HG02759 (cell line): ENCODE measurements at regions not wholly inside any gene's neighbourhood (a gene's known extent, or its start where the extent isn't known, plus 50 kb on each side); places are given as distances from the start of the nearest gene placed in this dataset.
A peak's percentile ranks its signal among the peaks of the same experiment; 100 is the strongest.
"Not testable (repeated sequence)": the region's sequence is repeated elsewhere in the genome, so short reads cannot be mapped to it uniquely, and the experiment has no call there.

ENCODE experiments used
- ATAC-seq: cut with Tn5 transposase; IDR thresholded peaks from one replicate; pipeline ENCODE4 v1.9.1; 2021; ENCODE audit warnings: mild to moderate bottlenecking, moderate library complexity; ENCODE audit not compliant: unreplicated experiment

GRCh38 chr2:12554224-12555011 is 162.3 kb upstream of the TRIB2 start:
- peak; percentile 31 for ATAC-seq

- ATAC-seq = peak; percentile 60
Observed at GRCh38 chr2:12555012-12555645, 161.6 kb upstream of the TRIB2 start.

DNA sequence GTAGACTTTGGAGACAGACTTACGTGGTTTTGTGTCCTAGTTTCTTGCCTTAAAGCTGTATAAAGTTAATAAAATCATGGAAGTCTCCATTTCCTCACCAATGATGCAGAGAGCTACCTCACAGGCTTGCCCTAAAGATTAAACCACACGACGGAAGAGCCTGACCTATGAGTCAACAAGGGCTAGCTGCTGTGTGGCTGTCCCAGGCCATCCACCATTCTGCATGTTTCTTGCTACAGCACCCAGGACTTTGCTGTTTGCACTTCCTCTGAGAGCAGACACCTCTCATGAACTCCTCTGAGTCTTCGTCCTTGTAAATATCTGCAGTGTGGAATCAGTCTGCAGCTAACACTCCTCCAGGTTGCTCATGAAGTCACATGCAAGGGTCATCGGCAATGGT is 160.0 kb upstream of the TRIB2 start:
- no peak for ATAC-seq

- ATAC-seq = no peak
Observed at GRCh38 chr2:12557688-12558087, 159.0 kb upstream of the TRIB2 start.

DNA sequence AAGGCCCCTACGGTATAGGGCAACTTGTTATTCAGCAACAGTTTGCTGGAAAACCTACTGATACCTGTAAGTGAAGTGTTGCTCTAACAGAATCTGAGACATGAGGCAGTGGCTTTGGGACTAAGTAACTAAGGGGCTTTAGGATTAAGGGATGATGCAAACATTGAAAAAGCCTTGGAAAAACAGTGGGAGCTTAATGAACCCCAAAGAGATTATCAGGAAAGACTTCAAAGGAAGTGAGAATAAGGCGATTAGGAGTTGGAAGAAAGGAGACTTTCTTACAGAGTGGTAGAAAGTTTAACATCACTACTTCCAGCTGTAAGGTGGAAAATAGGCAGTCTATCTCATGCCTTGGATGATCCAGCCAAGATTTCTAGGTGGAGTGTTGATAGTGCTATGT is 158.2 kb upstream of the TRIB2 start:
- ATAC-seq = no peak

- no peak for ATAC-seq
Observed at GRCh38 chr2:12560618-12561017, 156.1 kb upstream of the TRIB2 start.

- ATAC-seq = no peak
Observed at GRCh38 chr2:12567411-12567810, 149.3 kb upstream of the TRIB2 start.

DNA sequence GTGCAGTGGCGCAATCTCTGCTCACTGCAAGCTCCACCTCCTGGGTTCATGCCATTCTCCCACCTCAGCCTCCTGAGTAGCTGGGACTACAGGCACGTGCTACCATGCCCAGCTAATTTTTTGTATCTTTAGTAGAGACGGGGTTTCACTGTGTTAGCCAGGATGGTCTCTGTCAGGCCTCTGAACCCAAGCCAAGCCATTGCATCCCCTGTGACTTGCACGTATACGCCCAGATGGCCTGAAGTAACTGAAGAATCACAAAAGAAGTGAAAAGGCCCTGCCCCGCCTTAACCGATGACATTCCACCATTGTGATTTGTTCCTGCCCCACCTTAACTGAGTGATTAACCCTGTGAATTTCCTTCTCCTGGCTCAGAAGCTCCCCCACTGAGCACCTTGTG is 147.2 kb upstream of the TRIB2 start:
- ATAC-seq = not testable (repeated sequence)

GRCh38 chr2:12569929-12570328 is 146.8 kb upstream of the TRIB2 start:
- not testable (repeated sequence) for ATAC-seq

GRCh38 chr2:12577091-12577490 is 139.6 kb upstream of the TRIB2 start:
- ATAC-seq = no peak

DNA sequence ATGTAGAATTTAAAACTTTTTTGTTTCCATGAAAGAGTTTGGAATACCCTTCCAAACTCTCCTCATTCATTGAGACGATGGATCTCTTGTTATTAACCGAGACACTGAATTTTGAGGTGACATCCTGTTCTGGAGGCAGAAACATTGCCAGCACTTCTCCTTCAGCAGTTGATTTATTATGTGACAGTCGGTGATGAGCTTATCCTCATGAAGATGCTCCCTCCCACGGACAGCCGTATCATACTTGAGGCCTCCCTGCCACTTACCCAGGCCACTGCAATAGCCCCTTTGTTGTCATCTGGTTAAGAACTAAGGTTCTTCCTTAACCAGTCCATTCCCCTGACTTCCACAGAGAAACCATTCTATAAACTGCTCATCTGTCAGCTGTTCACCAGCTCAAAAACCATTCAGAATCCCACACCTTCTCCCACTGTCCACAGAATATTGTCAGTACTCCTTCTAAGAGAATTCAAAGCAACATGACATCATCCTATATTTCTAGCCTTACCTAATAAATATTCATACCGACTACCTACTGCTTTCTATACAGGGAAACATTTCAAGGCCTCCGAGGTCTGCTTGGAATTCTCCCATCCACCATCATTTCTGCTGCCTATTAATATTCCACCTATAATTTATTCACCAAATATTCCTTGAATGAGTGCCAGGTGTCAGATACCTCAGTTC is 139.0 kb upstream of the TRIB2 start:
- no peak for ATAC-seq

DNA sequence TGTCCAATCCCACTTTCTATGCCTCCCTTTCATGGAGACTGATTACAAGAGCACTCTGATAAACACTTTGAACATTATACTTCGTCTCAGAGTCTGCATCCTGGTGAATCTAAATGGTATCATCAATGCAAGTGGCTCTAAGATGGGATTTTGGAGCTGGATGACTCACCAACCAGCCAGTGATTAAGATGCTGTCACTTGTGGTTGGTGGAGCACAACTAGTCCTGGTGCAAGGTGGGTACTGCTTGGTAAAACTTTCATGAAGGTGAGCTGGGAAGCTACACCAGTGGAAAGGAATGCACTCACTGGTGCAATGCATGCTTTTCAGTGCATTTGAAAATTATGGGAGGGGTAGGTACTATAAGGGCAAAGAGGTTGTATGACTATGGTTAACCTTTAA is 137.7 kb upstream of the TRIB2 start:
- no peak for ATAC-seq

GRCh38 chr2:12584338-12584737 is 132.4 kb upstream of the TRIB2 start:
- no peak for ATAC-seq

DNA sequence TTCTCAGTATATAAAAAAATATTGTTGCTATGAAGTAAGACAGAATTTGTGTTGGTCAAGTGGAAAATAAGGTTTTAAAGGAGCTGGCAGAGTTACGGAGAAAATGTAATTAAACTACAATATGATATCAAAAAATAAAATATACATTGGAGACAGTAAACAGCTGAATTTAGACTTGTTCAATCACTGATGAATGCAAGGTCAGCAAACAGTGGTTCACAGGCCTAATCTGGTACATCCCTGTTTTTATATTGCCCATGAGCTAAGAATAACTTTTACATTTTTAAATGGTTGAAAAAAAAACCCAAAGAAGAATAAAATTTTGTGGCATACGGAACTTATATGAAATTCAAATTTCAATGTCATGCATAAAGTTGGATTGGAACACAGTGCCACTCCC is 131.0 kb upstream of the TRIB2 start:
- no peak for ATAC-seq

GRCh38 chr2:12587228-12587627 is 129.5 kb upstream of the TRIB2 start:
- no peak for ATAC-seq

DNA sequence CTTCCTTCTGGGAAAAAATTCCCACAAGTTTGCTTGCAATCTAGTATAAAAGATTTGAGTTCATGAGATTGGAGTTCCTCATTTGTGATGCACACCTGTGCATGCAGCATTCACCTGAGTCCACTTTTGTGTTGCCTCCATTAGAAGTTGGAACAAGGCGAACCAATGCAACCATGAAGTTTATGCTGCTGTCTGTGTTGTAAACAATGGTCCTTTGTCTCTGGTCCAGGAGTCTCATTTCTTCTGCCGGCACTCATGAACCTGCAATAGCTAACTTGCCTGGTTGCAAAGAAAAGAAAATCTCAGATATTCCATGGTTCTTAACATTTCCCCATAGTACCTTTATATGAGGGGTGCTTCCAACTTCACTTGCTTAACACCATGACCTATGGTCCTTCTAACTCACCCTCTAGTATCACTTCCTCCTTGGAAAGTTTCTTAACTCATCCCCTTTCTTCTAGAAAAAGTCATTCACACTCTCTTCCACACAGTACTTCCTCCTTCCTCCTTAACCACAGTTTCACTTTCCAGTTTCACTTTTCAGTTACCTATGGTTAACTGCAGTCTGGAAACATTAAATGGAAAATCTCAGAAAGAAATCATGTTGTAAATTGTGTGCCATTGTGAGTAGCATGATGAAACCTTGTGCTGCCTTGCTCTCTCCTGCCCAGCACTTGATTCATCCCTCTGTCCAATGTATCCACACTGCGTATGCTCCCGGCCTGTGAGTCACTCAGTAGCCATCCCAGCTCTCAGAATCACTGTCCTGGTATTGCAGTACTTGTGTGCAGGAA is 128.8 kb upstream of the TRIB2 start:
- peak; percentile 85 for ATAC-seq

- no peak for ATAC-seq
Observed at GRCh38 chr2:12588986-12589385, 127.8 kb upstream of the TRIB2 start.

DNA sequence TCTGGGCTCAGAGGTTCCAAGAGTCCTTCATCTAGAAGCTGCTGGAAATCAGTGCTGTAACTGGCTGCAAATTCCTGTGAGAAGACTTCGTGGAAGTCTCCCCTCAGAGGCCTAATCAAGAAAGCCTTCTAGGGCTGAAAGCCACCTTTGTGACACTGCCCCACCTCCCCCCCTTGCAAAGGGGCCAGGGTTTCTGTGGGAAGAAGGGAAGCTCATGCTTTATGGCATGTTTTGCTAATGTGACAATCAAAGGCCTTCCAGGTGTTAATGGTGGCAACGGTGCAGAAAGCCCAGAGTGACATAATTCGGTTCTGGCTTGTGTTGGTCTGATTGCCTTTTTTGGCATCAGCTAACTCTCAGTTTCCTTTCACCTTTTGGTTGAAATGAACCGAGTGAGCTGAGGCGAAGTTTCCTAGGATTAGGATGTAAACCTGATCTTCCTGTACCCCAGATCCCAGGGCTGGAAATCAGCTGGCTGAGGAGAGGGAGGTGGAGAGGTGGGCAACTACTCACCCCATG is 126.9 kb upstream of the TRIB2 start:
- no peak for ATAC-seq

DNA sequence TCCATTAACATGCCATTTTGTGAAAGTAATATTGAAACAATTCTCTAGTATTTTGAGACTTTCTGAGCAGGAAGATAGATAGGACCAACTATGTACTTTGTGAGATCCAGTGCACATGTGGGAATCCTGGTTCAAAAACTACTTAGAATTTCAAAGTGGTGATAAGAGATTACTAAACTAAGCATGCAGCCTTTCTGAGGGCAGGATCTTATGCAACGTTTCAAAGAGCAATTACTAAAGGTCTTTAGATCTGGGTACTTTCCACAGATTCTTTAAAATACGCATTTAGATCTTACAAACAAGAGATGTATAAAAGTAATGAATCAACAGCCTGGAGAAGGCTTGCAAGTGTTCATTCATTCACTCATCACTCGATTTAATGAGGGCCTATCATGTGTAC is 124.4 kb upstream of the TRIB2 start:
- no peak for ATAC-seq

DNA sequence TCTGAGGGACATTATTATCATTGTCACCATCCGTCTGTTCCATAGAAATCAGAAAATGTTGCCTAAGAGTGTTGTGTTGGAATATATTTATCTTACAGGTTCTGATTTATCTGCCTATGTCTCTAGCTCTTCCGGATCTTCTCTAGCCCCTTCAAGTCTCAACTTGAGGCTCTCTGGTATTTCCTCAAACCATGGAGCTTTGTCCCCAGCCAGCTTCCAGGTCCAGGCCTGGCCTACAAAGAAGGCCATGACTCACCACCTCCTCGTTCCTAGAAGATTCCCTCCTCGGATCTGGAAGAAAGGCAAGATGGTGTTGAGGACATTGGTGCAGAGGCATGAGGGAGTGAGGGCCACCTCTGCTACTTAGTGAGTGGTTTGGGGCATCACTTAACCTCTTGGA is 122.1 kb upstream of the TRIB2 start:
- no peak for ATAC-seq

GRCh38 chr2:12596771-12597170 is 120.0 kb upstream of the TRIB2 start:
- no peak for ATAC-seq
